Cardiac fibroblast (primary cell): ENCODE measurements at regions not wholly inside any gene's neighbourhood (a gene's known extent, or its start where the extent isn't known, plus 50 kb on each side); places are given as distances from the start of the nearest gene placed in this dataset.

Source experiments
- DNase-seq, 2 donors: peaks; one replicate each; pipeline versions ENCODE4 v3.0.0 to v3.0.0-alpha.2; 2010; ENCODE audit warnings: low read depth in 2 of 2
- H3K4me3 ChIP-seq, 2 donors: replicated peaks in 1 of 2; 1 replicate in 1 of 2; 2 replicates in 1 of 2; pipeline ENCODE4 v1.5.1; 2011; ENCODE audit warnings: low read depth in 2 of 2, low read length in 2 of 2, mild to moderate bottlenecking in 2 of 2, moderate library complexity in 1 of 2
- CTCF ChIP-seq: IDR thresholded peaks from one replicate; pipeline ENCODE4 v1.5.1; 2011; ENCODE audit warnings: low read depth, mild to moderate bottlenecking, low read length, inconsistent platforms

- H3K4me3 ChIP-seq, result no peak overlapping the region
- no peak for TF ChIP-seq CTCF
- DNase-seq, result no peak
These were observed 2459.4 kb downstream of the PCDH9 start for GRCh38 chr13:64770743-64771142.

DNA sequence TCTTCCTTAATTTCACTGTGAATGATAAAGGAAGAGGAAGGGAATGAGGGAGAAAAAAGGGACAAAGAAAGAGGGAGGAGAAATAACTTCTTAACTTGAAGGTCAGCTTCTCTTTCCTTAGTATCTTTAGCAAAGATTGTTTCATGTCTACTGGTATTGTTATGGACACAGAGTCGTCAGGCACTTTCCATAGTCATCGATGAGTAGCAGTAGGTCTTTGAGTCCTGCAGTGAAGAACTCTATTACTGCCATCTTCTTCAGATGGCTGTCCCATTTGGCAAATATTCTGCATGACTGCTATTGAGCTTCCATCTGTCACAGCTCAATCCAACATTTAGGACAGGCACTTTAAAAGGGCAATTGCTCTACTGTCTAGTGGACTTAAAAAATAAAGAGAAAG is 2463.1 kb downstream of the PCDH9 start:
- no peak for TF ChIP-seq CTCF
- no peak overlapping the region for H3K4me3 ChIP-seq
- no peak for DNase-seq

GRCh38 chr13:64765636-64766035 is 2464.5 kb downstream of the PCDH9 start:
- no peak for TF ChIP-seq CTCF

DNA sequence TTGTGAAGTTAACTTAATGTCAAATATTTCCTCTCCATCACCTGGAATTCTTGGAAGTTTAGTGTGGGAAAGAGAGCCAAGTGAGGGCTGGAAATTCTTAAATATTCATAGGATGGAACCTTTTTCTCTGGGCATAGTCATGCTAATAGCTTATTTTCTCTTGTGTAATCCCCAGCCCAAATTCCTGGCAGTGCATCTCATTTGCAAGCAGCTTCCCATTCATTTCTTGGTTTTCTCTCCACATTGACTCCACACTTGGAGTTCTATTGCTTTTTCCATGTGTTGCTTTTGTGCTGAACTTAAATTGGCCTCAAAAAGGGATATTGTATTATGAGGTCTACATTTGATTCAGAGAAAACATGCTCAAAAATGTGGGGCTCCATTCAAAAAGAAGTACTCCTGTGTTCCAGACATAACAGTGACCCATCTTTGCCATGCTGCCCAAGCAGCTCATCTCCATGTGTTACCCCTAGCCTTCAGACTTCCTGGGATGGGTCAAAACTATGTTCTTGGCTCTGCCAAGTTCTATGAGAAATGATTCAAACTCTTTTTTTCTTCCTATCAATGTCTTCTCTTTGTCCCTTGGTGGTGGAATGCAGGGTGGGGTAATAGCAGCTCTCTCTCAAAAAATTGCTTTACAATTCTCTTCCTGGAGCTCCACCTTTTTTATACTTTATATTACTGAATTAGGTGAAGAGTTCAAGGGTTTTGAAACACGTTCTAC is 2471.5 kb downstream of the PCDH9 start:
- no peak overlapping the region for H3K4me3 ChIP-seq
- DNase-seq, result peak; percentile 12 to 31
- TF ChIP-seq CTCF, result no peak

More at GRCh38 chr13:64765636-64766035, 2464.5 kb downstream of the PCDH9 start:
- DNase-seq, result no peak
- H3K4me3 ChIP-seq, result no peak overlapping the region

- no peak overlapping the region for H3K4me3 ChIP-seq
- DNase-seq, result peak in 1 of 2 donors; percentile 1
- TF ChIP-seq CTCF, result no peak
These were observed 2473.5 kb downstream of the PCDH9 start for GRCh38 chr13:64756621-64757020.

DNA sequence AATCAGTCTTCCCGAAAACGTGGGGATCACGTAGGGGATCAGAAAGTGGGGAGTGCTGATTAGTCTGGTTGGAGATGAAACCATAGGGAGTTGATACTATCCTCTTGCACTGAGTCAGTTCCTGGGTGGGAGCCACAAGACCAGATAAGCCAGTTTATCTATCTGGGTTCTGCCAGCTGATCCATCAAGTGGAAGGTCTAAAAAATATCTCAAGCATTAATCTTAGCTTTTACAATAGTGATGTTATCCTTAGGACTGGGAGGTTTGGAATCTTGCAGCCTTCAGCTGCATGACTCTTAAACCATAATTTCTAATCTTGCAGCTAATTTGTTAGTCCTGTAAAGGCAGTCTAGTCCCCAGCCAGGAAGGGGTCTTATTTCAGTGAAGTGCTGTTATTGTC is 2474.2 kb downstream of the PCDH9 start:
- DNase-seq, result peak in 1 of 2 donors; percentile 11
- TF ChIP-seq CTCF, result no peak
- H3K4me3 ChIP-seq, result no peak overlapping the region
